HG03139 (cell line): ENCODE measurements at regions not wholly inside any gene's neighbourhood (a gene's known extent, or its start where the extent isn't known, plus 50 kb on each side); places are given as distances from the start of the nearest gene placed in this dataset.
"Not testable (repeated sequence)": the region's sequence is repeated elsewhere in the genome, so short reads cannot be mapped to it uniquely, and the experiment has no call there.

Source experiments
- ATAC-seq: cut with Tn5 transposase; IDR thresholded peaks from one replicate; pipeline ENCODE4 v1.9.1; 2021; ENCODE audit not compliant: unreplicated experiment

DNA sequence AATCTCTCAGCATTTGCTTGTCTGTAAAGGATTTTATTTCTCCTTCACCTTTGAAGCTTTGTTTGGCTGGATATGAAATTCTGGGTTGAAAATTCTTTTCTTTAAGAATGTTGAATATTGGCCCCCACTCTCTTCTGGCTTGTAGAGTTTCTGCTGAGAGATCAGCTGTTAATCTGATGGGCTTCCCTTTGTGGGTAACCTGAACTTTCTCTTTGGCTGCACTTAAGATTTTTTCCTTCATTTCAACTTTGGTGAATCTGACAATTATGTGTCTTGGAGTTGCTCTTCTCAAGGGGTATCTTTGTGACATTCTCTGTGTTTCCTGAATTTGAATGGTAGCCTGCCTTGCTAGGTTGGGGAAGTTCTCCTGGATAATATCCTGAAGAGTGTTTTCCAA lies 189.4 kb downstream of the TTC6 start:
- not testable (repeated sequence) for ATAC-seq

DNA sequence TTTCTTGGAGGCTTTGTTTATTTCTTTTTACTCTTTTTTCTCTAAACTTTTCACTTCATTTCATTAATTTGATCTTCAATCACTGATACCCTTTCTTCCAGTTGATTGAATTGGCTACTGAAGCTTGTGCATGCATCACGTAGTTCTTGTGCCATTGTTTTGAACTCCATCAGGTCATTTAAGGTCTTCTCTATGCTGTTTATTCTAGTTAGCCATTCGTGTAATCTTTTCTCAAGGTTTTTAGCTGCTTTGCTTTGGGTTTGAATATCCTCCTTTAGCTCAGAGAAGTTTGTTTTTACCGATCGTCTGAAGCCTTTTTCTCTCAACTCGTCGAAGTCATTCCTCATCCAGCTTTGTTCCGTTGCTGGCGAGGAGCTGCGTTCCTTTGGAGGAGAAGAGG lies 189.9 kb downstream of the TTC6 start:
- not testable (repeated sequence) for ATAC-seq

DNA sequence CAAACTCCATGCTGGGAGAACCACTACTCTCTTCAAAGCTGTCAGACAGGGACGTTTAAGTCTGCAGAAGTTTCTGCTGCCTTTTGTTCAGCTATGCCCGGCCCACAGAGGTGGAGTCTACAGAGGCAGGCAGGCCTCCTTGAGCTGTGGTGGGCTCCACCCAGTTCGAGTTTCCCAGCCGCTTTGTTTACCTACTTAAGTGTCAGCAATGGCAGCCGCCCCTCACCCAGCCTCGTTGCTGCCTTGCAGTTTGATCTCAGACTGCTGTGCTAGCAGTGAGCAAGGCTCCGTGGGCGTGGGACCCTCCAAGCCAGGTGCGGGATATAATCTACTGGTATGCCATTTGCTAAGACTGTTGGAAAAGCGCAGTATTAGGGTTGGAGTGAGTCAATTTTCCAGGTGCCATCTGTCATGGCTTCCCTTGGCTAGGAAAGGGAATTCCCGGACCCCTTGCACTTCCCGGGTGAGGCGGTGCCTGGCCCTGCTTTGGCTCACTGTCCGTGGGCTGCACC lies 190.7 kb downstream of the TTC6 start:
- not testable (repeated sequence) for ATAC-seq

DNA sequence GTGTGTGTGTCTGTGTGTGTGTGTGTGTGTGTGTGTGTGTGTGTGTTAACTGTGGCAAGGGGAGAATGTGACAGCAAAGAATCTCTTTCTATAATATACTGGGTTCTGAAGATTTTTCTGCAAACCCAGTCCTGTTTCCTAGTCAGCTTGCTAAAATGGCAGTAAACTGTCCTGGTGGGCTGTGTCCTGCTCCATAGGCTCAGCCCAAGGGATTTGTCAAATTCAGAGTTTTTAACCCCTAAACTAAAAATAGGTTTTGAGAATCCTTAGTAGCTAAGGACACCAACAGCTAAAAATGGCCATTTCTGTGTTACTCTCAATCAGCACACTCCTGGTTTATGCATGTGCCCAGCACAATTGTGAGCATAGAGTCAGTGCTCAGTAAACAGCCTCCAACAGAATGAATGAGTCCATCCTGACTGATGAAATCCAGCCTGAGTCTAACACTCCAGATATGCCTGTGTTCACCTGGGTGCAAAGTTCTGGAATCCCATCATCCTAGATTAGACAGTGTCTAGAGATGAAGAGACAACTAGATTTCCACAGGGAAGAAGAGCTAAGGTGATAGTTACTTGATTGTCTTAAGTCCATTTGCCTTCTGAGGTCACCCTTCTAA lies 192.6 kb downstream of the TTC6 start:
- no peak for ATAC-seq

DNA sequence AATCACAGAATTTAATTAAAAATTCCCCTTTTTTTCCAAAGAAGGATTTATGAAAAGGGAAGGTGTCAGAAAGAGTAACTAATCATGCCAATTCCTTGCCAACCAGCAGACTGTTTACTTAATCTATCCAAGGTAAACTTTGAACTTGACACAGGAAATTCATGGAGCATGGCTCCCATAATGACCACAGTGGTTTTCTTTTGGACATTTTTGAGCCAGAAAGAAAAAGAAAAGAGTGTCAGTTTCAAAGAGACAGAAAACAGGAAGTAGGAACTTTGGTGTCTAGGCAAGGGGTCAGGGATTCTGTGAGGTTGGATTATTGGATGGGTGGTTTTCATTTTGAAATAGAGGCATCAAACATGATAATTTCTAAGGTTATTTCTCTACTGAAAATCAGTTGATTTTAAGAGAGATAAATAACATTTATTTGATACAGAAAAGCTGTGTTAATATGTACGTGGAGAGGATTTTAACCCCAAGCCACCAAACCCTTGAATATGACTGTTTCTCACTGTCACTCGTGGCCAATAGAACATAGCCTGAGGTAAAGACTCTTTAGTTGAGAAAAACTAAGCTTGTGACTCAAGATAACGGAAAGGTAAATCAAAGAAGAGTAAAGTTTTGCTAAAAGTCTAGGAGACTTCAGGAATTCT lies 196.1 kb downstream of the TTC6 start:
- ATAC-seq, result no peak

DNA sequence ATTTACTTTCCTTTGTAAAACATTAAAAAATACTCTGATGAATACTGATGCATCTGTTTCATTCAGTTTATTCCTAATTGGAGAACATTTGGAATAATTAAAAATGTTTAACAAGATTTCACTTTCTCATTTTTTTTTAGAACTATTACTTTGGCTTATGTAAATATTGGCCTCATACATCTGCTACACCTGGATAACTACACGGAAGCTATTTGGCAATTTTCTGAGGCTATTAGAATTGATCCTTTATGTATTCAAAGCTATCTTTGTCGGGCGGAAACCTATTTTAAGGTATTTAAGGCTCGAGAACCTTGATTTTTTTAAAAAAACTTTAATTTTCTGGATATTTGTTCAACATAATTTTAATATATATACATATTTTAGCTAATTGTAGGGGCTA lies 196.7 kb downstream of the TTC6 start:
- no peak for ATAC-seq

DNA sequence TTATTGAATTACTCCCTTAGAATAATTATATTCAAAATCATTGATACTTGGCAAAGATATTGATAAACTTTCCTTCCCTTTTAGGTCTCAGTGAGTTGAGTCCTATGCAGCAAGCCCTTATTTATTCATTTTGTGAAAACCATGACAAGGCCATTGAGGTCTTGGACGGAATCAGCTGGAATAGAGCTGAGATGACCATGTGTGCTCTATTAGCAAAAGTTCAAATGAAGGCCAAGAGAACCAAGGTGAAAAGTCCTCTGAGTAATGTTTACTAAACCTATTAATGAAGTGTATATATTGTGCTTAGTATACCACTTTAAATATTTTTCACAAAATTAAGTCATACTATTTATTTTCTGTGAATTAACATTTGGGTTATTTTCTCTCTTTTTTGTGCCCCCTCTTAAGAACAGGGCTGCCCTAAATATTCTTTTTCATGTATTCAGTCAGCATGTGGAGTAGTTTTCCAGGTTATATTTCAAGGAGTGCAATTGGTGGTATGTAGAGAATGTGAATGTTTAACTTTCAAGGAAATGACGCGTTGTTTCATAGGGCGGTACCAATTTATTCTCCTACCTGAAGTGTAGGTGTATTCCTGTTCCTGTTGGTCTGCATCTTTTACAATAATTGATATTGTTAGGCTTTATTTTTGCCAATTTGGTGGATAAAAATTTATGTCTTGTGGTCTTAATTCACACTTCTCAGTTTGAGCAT lies 201.4 kb downstream of the TTC6 start:
- ATAC-seq, result no peak

DNA sequence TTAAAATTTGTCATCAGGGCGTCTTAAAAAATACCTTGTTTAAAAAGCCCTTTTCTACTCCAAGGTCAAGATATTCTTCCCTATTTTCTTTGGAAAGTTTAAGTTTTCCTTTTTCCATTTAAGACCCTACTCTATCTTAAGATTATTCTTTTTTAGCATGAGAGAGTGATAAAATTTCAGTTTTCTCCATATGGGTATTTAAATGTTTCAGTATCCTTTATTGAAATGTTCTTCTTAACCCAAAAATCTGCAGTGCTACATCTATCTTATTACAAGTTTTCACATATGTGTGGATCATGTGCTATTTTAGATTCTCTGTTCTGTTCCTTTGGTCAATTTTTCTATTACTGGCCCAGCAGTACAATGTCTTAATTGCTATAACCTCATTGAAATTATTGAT lies 202.2 kb downstream of the TTC6 start:
- ATAC-seq, result no peak

DNA sequence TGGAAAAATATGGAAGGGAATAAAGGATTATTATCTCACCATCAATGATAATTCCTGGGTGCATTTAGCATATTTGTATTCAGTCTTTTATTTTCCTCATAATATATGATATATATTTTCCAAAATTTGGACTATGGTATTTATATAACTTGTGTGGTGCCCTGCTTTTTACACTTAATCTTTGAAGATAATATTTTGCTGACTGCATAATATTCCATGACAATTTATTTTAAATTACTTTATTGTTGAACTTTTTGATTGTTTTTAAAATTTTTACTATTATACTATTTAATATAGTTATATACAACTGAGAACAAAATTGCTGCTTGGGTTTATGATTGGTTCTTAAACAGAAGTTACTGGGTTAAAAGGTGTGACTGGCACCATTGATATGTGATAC lies 212.3 kb downstream of the TTC6 start:
- ATAC-seq, result no peak

DNA sequence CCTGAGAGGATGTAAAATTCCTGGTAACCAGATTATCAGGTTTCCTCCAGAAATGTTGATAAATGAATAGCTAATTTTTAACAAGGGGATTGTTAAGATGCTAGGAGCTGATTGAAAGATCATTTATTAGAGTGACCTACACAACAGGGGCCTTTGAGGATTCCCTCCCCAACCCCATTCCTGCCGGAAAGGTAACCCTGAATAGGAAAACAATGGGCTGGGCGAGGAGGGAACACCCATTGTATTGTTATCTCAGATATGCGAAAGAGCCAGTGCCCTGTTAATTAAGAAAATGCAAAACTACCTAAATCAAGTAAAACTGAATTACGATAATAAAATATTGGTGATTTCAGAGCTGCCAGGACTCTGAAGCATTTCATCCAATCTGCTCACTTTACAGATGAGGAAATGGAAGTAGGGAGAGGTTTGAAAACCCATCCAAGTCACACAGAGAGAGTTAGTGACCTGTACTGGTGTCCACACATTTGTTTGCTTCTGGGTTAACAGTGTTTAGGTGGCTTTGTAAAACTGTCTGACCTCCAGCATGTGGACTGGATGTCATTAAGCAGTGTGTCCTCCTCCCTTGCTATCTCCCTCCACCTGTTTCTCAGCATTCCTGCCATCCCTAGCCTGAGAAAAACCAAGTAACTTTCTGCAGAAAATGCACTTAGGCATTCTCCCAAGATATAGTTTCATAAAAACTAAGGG lies 214.8 kb downstream of the TTC6 start:
- no peak for ATAC-seq

DNA sequence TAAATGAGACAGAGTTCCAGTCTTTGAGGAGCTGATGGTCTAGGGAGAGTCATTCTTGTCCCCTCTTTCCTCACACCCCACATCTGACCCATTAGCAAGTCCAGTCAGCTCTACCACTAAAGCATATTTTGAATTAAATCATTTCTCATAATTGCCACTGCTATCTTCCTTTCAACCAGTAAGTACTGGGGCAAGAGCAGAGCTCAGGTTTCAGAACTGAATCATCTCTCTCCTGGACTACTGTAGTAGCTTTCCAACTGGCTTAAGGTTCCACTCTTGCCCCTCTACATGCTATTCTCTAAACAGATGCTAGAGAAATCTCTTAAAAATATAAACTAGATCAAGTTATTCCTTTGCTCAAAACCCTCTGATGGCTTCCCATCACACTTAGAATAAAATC lies 218.3 kb downstream of the TTC6 start:
- ATAC-seq, result no peak

DNA sequence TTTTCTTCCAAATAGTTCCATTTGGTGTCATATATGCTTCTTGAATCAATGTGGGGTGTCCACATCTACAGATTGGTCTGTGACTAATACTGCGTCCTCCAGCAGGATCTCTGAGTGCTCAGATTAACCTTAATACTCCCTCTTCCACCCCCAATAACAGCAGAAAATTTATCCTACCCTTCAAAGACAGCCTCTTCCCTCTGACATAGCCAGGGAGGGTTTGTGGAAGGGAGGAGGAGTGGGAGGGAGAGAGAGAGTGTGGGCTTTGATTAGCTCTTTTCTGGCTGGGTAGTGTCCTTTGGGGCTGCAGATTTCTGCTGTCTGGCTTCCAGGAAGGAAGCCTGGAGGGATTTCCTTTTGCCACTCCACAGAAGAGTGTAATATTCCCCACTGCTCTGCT lies 220.7 kb downstream of the TTC6 start:
- no peak for ATAC-seq

DNA sequence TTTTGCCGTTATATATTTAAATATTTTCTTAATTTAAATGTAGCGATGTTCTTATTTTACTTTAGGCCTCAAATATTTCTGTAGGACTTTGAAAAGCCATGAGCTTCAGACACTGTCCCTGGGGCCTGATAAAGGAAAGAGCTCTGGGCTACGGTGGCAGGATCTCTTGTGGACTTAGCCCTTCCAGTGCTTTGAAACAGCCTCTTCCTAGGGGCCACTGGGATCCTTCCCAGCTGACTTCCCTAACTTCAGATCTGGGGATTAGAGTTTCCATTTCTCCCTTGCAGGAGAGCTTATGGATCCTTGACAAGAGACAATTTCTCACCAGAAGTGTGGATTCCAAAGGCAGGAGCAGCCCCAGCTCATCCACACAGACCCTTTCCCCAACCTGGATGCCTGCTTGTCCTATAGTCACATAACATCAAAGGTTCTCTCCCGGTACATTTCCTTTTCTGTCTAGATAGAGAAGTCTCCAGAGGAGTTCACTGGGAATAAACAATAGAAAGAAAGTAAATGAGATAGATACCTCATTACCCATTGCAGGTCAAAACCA lies 221.4 kb downstream of the TTC6 start:
- ATAC-seq, result no peak

DNA sequence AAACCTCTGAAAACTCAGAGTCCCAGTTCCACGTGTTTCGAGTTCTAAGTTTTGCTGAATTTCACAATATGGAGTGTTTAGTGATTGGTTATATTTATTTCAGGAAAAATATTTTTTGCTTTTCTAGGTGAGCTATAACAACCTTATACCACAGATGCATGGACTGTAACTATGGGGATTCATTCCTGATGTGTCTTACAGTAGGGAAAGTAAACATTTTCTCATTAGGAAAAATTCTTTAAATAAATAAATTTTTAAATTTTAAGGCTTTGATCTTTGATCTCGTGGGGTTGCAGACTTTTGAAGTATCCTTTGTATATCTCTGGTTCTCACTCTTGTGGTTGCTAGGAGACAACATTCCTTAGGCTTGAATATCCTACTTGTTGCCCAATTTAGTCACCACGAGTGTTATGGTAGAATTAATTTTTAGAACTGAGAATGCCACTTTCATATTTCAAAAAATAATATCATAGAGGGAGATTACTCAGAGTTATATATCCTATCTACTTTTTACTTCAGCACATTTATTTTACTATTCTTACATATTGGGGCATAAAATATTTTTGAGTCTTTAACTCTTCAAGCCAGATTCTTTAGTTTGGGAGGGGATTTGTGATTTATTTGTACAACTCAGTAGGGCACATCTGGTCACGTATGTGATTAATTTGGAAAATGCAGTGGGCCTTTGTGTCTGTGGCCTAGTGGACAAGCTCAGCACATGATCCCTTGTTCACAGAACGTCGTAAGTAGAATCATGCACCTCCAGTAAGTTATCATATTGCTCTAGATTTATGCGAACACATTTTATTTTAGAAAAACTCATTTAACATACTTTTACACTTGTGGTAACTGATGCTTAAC lies 224.0 kb downstream of the TTC6 start:
- ATAC-seq, result no peak

DNA sequence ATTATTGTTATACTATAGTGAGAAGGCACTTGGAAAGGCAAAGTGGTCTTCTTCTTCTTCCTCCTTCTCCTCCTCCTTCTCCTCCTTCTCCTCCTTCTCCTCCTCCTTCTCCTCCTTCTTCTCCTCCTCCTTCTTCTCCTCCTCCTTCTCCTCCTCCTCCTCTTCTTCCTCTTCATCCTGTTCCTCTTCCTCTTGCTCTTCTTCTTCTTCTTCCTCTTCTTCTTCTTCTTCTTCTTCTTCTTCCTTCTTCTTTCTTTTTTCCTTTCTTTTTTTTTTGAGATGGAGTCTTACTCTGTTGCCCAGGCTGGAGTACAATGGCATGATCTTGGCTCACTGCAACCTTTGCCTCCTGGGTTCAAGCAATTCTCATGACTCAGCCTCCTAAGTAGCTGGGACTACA lies 225.4 kb downstream of the TTC6 start:
- not testable (repeated sequence) for ATAC-seq

DNA sequence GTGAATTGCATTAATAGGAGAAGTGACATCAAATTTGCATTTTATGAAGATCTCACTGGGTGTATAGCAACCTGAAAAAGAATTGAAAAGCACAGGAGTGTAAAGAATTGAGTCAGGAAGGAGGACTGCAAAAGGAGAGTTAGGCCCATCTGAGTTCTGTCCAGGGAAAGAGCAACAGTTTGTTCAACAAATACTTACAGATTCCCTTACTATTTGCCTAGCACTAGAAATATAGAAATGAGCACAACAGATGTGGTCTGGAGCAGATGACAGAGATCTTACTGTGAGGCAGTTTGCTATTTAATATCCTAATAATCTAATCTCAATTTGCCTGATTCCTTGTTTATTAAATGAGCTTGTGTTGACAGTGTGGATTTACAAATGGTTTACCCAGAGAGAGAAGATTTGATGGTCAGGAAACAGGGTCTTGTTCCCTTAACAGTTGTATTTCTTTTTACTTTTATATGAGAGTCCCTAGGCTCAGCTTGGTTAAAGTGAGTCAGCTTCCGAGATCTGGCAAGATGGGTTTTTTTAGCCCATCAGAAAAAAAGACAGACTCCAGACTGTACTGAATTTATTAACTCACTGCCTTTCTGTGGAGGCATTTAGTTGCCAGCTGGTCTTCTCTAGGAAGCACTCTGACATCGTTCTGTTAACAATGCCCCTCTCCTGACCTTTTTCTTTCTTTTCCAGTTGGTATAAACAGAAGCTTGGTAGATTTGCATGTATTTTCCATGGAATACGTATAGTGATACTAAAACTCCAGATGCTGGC lies 229.7 kb downstream of the TTC6 start:
- no peak for ATAC-seq

DNA sequence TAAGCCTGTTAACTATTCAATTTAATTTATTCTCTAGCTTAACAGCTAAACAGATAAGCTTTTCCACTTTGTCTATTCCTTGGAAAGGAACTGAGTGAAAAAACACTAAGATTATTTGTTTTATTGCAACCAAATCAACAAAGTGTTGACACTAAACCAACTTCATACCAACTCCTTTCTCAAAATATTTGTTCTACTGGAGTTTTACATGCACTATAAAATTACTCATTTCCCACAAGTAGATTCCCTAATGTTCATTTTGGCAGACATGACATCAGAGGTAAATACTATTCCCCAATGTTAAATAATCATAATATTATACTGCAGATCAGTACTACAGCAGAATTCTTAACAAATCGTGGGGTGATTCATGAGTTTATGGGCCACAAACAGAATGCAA lies 231.4 kb downstream of the TTC6 start:
- no peak for ATAC-seq

DNA sequence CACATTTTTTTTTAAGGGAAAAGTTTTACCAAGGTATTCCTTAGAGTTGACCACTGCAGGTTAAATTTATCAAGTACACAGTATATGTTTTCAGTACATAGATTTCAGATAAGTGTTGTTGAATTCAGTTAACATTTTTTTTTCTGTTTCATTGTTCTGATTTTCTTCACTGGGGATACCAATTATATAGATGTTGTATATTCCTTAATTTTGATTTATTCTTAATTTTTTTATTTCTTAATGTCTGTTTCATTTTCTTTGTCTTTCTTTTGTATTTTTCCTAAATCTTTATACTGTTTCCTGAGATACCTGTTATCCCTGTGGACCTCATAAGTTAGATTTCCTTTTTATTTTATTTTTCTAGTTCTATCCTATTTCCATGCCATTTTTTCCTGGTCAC lies 234.8 kb downstream of the TTC6 start:
- no peak for ATAC-seq

DNA sequence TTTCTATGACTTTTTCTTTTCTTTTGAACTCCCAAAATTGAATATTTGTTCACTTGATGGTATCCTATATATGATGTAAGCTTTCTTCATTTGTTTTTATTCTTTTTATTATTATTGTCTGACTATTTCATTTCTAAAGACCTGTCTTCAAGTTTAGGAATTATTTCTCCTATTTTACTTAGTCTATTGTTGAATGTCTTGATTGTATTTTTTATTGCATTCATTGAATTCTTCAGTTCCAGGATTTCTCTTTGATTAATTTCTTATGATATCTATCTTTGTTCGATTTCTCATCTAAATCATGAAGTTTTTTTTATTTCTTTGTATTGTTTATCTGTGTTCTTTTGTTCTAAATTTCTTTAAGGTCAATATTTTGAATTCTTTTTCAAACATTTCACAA lies 238.8 kb downstream of the TTC6 start:
- no peak for ATAC-seq

DNA sequence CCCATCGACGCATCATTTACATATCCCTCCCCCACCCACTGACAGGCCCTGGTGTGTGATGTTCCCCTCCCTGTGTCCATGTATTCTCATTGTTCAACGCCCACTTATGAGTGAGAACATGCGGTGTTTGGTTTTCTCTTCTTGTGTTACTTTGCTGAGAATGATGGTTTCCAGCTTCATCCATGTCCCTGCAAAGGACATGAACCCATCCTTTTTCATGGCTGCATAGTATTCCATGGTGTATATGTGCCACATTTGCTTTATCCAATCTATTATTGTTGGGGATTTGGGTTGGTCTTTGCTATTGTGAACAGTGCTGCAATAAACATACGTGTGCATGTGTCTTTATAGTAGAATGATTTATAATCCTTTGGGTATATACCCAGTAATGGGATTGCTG lies 243.3 kb downstream of the TTC6 start:
- ATAC-seq, result not testable (repeated sequence)
